SK-N-SH treated with all-trans-retinoic acid at 6 μM for 48 hours (cell line): ENCODE measurements at regions not wholly inside any gene's neighbourhood (a gene's known extent, or its start where the extent isn't known, plus 50 kb on each side); places are given as distances from the start of the nearest gene placed in this dataset.

Source experiments
- ATAC-seq: fragments of 200-7000 bp; cut with Tn5 transposase; 3 replicates; pipeline ENCODE4 v1.9.1; 2020; ENCODE audit warnings: mild to moderate bottlenecking, moderate library complexity
- ARNTL ChIP-seq: fragments of 450-650 bp; formaldehyde crosslinking; IDR thresholded peaks from 2 replicates; pipeline ENCODE4 v1.5.0; 2020; ENCODE audit warnings: low read depth, mild to moderate bottlenecking, moderate library complexity, borderline replicate concordance
- BACH2 ChIP-seq: fragments of 250-450 bp; sonication (Bioruptor Pico); IDR thresholded peaks from 2 replicates; pipeline ENCODE4 v1.9.0; 2021; ENCODE audit warnings: mild to moderate bottlenecking, borderline replicate concordance
- CSDC2 ChIP-seq: fragments of 250-450 bp; sonication (Bioruptor Pico); IDR thresholded peaks from 2 replicates; pipeline ENCODE4 v1.5.0; 2020; ENCODE audit warnings: mild to moderate bottlenecking, moderate library complexity
- ESRRG ChIP-seq: fragments of 250-450 bp; sonication (Bioruptor Pico); IDR thresholded peaks from 2 replicates; pipeline ENCODE4 v1.6.1; 2021; ENCODE audit warnings: mild to moderate bottlenecking
- GLIS3 ChIP-seq: fragments of 250-450 bp; sonication (Bioruptor Pico); IDR thresholded peaks from 2 replicates; pipeline ENCODE4 v1.5.0; 2020; ENCODE audit warnings: mild to moderate bottlenecking, moderate library complexity
- ISL1 ChIP-seq: fragments of 250-450 bp; sonication (Bioruptor Pico); IDR thresholded peaks from 2 replicates; pipeline ENCODE4 v2.1.2; 2022; ENCODE audit warnings: mild to moderate bottlenecking, moderate library complexity
- OSR1 ChIP-seq: fragments of 250-450 bp; sonication (Bioruptor Pico); IDR thresholded peaks from 2 replicates; pipeline ENCODE4 v1.8.0; 2022; ENCODE audit warnings: moderate library complexity, mild to moderate bottlenecking, inconsistent platforms
- PPARA ChIP-seq: fragments of 250-450 bp; sonication (Bioruptor Pico); IDR thresholded peaks from 2 replicates; pipeline ENCODE4 v1.5.0; 2020; ENCODE audit warnings: mild to moderate bottlenecking, borderline replicate concordance
- RARB ChIP-seq: fragments of 250-450 bp; sonication (Bioruptor Pico); IDR thresholded peaks from 2 replicates; pipeline ENCODE4 v1.8.0; 2021; ENCODE audit warnings: mild to moderate bottlenecking, moderate library complexity
- SNAI2 ChIP-seq: fragments of 250-450 bp; sonication (Bioruptor Pico); IDR thresholded peaks from 2 replicates; pipeline ENCODE4 v1.5.0; 2020; ENCODE audit warnings: mild to moderate bottlenecking, moderate library complexity
- TCF4 ChIP-seq: fragments of 250-450 bp; sonication (Bioruptor Pico); IDR thresholded peaks from 2 replicates; pipeline ENCODE4 v1.8.0; 2021; ENCODE audit warnings: mild to moderate bottlenecking, moderate library complexity, borderline replicate concordance
- TOX ChIP-seq: fragments of 250-450 bp; sonication (Bioruptor Pico); IDR thresholded peaks from 2 replicates; pipeline ENCODE4 v1.8.0; 2021; ENCODE audit warnings: mild to moderate bottlenecking, moderate library complexity, borderline replicate concordance
- ZC3H10 ChIP-seq: fragments of 250-450 bp; sonication (Bioruptor Pico); IDR thresholded peaks from 2 replicates; pipeline ENCODE4 v1.5.1; 2021; ENCODE audit warnings: mild to moderate bottlenecking, moderate library complexity
- ZFP3 ChIP-seq: fragments of 250-450 bp; sonication (Bioruptor Pico); IDR thresholded peaks from 2 replicates; pipeline ENCODE4 v1.5.0; 2020; ENCODE audit warnings: mild to moderate bottlenecking, moderate library complexity
- ZFP30 ChIP-seq: fragments of 450-650 bp; formaldehyde crosslinking; IDR thresholded peaks from 2 replicates; pipeline ENCODE4 v1.5.0; 2022; ENCODE audit warnings: mild to moderate bottlenecking, moderate library complexity
- ZNF565 ChIP-seq: fragments of 450-650 bp; formaldehyde crosslinking; conservative IDR thresholded peaks from 2 replicates; pipeline ENCODE4 v1.5.0; 2020; ENCODE audit warnings: low read depth, mild to moderate bottlenecking, moderate library complexity
- ZNF70 ChIP-seq: fragments of 450-650 bp; formaldehyde crosslinking; IDR thresholded peaks from 2 replicates; pipeline ENCODE4 v1.5.0; 2020; ENCODE audit warnings: mild to moderate bottlenecking, moderate library complexity
- TF ChIP-seq, protein P1 (sequence below): fragments of 250-450 bp; sonication (Bioruptor Pico); IDR thresholded peaks from 2 replicates; pipeline ENCODE4 v1.8.0; 2020; ENCODE audit warnings: mild to moderate bottlenecking, moderate library complexity, borderline replicate concordance
- TF ChIP-seq, protein P2 (sequence below): fragments of 250-450 bp; sonication (Bioruptor Pico); IDR thresholded peaks from 2 replicates; pipeline ENCODE4 v1.5.1; 2020; ENCODE audit warnings: low read depth, mild to moderate bottlenecking, moderate library complexity
- TF ChIP-seq, protein P3 (sequence below): fragments of 250-450 bp; sonication (Bioruptor Pico); IDR thresholded peaks from 2 replicates; pipeline ENCODE4 v1.8.0; 2021; ENCODE audit warnings: low read depth, mild to moderate bottlenecking, moderate library complexity, borderline replicate concordance
- TF ChIP-seq, protein P4 (sequence below): fragments of 250-450 bp; sonication (Bioruptor Pico); IDR thresholded peaks from 2 replicates; pipeline ENCODE4 v1.5.0; 2020; ENCODE audit warnings: mild to moderate bottlenecking, moderate library complexity
- TF ChIP-seq, protein P5 (sequence below): fragments of 250-450 bp; sonication (Bioruptor Pico); IDR thresholded peaks from 2 replicates; pipeline ENCODE4 v1.5.1; 2021; ENCODE audit warnings: mild to moderate bottlenecking, moderate library complexity

DNA sequence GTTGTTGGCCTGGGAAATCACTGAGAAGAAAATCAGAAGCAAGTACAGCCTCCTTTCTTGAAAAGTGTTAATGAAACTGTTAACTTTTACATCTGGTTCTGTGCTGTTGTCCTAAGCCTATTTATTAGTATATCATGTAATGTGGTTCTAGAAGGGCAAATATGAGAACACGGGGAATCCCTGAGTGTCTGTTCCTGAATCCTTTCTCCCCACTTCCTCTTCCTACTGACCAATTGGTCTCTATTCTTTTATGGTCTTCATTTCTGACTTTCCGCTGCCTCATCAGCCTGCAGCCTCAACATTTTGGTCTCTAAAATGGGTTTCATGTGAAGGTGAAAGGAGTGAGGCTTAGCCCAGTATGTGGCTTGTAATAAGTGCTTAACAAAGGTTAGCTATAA is 159.9 kb upstream of the MAMLD1 start:
- ATAC-seq, result no peak
- TF ChIP-seq GLIS3 (no peak), ZFP3 (CRISPR knock-in tag) (no peak), TOX (CRISPR knock-in tag) (no peak), ISL1 (CRISPR knock-in tag) (no peak), ZNF70 (CRISPR knock-in tag) (no peak)
- TF ChIP-seq, protein P1, sequence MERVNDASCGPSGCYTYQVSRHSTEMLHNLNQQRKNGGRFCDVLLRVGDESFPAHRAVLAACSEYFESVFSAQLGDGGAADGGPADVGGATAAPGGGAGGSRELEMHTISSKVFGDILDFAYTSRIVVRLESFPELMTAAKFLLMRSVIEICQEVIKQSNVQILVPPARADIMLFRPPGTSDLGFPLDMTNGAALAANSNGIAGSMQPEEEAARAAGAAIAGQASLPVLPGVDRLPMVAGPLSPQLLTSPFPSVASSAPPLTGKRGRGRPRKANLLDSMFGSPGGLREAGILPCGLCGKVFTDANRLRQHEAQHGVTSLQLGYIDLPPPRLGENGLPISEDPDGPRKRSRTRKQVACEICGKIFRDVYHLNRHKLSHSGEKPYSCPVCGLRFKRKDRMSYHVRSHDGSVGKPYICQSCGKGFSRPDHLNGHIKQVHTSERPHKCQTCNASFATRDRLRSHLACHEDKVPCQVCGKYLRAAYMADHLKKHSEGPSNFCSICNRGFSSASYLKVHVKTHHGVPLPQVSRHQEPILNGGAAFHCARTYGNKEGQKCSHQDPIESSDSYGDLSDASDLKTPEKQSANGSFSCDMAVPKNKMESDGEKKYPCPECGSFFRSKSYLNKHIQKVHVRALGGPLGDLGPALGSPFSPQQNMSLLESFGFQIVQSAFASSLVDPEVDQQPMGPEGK (CRISPR knock-in tag), result no peak
- TF ChIP-seq, protein P2, sequence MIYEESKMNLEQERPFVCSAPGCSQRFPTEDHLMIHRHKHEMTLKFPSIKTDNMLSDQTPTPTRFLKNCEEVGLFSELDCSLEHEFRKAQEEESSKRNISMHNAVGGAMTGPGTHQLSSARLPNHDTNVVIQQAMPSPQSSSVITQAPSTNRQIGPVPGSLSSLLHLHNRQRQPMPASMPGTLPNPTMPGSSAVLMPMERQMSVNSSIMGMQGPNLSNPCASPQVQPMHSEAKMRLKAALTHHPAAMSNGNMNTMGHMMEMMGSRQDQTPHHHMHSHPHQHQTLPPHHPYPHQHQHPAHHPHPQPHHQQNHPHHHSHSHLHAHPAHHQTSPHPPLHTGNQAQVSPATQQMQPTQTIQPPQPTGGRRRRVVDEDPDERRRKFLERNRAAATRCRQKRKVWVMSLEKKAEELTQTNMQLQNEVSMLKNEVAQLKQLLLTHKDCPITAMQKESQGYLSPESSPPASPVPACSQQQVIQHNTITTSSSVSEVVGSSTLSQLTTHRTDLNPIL (CRISPR knock-in tag), result no peak
- TF ChIP-seq, protein P3, sequence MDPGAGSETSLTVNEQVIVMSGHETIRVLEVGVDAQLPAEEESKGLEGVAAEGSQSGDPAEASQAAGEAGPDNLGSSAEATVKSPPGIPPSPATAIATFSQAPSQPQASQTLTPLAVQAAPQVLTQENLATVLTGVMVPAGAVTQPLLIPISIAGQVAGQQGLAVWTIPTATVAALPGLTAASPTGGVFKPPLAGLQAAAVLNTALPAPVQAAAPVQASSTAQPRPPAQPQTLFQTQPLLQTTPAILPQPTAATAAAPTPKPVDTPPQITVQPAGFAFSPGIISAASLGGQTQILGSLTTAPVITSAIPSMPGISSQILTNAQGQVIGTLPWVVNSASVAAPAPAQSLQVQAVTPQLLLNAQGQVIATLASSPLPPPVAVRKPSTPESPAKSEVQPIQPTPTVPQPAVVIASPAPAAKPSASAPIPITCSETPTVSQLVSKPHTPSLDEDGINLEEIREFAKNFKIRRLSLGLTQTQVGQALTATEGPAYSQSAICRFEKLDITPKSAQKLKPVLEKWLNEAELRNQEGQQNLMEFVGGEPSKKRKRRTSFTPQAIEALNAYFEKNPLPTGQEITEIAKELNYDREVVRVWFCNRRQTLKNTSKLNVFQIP (CRISPR knock-in tag), result no peak

DNA sequence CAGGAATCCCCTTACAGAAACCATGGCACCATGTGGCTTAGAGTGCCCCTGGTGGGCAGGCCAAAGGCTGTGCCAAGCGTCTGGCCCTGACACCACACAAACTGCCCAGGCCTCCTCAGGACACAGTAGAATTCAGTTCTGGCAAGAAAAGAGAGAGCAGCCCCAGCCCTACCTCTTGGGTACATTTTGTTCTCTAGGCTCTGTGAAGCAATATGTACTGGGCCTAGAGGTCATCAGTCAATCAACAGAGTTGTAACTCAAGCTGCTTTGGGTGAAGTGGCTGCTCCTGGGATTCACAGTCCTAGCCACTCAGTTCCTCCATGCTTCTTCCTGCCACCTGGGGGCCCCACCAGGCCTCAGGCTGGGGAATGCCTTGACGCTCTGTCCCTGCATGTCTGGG is 158.1 kb upstream of the MAMLD1 start:
- no peak for TF ChIP-seq BACH2
- TF ChIP-seq, protein P4, sequence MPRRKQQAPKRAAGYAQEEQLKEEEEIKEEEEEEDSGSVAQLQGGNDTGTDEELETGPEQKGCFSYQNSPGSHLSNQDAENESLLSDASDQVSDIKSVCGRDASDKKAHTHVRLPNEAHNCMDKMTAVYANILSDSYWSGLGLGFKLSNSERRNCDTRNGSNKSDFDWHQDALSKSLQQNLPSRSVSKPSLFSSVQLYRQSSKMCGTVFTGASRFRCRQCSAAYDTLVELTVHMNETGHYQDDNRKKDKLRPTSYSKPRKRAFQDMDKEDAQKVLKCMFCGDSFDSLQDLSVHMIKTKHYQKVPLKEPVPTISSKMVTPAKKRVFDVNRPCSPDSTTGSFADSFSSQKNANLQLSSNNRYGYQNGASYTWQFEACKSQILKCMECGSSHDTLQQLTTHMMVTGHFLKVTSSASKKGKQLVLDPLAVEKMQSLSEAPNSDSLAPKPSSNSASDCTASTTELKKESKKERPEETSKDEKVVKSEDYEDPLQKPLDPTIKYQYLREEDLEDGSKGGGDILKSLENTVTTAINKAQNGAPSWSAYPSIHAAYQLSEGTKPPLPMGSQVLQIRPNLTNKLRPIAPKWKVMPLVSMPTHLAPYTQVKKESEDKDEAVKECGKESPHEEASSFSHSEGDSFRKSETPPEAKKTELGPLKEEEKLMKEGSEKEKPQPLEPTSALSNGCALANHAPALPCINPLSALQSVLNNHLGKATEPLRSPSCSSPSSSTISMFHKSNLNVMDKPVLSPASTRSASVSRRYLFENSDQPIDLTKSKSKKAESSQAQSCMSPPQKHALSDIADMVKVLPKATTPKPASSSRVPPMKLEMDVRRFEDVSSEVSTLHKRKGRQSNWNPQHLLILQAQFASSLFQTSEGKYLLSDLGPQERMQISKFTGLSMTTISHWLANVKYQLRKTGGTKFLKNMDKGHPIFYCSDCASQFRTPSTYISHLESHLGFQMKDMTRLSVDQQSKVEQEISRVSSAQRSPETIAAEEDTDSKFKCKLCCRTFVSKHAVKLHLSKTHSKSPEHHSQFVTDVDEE (CRISPR knock-in tag), result no peak
- no peak for TF ChIP-seq PPARA (CRISPR knock-in tag)
- no peak for TF ChIP-seq SNAI2 (CRISPR knock-in tag)
- no peak for TF ChIP-seq ESRRG (CRISPR knock-in tag)
- TF ChIP-seq GLIS3, result no peak
- TF ChIP-seq CSDC2 (CRISPR knock-in tag), result no peak
- TF ChIP-seq TOX (CRISPR knock-in tag), result no peak
- TF ChIP-seq RARB (CRISPR knock-in tag), result no peak
- TF ChIP-seq OSR1, result no peak
- no peak for TF ChIP-seq ZNF565 (CRISPR knock-in tag)
- TF ChIP-seq TCF4 (CRISPR knock-in tag), result no peak
- TF ChIP-seq ARNTL (CRISPR knock-in tag), result no peak
- TF ChIP-seq ZFP30 (CRISPR knock-in tag), result no peak
- TF ChIP-seq, protein P1 (CRISPR knock-in tag), result no peak
- TF ChIP-seq, protein P5, sequence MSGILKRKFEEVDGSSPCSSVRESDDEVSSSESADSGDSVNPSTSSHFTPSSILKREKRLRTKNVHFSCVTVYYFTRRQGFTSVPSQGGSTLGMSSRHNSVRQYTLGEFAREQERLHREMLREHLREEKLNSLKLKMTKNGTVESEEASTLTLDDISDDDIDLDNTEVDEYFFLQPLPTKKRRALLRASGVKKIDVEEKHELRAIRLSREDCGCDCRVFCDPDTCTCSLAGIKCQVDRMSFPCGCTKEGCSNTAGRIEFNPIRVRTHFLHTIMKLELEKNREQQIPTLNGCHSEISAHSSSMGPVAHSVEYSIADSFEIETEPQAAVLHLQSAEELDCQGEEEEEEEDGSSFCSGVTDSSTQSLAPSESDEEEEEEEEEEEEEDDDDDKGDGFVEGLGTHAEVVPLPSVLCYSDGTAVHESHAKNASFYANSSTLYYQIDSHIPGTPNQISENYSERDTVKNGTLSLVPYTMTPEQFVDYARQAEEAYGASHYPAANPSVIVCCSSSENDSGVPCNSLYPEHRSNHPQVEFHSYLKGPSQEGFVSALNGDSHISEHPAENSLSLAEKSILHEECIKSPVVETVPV (CRISPR knock-in tag), result no peak
- TF ChIP-seq, protein P2 (CRISPR knock-in tag), result no peak
- no peak for TF ChIP-seq ZC3H10 (CRISPR knock-in tag)
- TF ChIP-seq, protein P3 (CRISPR knock-in tag), result no peak
- TF ChIP-seq ZNF70 (CRISPR knock-in tag), result no peak
- ATAC-seq, result no peak
